ENCODE measurements at regions not wholly inside any gene's neighbourhood (a gene's known extent, or its start where the extent isn't known, plus 50 kb on each side); places are given as distances from the start of the nearest gene placed in this dataset.

DNA sequence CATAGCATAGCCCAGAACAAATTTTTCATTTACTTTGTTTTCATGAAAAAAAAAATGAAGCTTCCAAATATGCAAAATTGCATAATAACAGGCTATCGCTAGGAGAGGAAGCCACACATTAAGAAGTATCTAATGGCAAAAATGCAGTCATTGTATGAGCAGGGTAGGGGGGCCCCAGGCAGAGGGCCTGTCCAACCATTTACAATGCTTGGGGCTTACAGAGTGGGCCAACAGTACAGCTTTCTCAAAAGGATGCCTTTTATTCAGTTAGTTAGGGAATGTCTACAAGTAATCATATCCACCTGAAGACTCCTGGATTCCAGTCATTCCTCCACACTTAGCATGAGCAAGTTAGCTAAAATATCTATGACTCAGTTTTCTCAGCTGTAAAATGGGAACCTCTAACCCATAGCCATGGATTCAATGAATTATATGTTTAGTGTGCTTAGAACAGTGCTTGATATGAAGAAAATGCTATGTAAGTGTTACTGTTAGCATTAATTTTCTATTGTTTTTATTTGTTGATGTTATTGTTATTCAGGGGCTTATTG, 117.7 kb downstream of the GAS1 start:
- DNase-seq: no peak

DNA sequence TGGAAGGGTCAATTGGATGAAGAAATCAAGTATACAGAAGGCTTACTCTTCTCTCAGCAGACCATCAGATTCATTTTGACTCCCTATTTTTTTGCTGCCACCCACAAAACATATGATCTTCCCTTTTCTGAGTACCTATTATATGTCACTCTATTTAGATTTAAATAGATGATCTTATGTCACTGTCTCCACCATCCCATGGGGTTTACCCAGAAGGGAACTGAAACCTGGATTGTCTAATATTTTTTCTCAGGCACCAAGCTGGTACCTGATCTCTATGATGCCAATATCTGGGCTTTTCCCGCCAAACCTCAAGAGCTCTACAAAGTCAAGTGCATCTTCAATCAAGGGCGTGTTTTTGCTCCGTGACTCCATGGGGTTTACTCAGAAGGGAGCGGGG, 118.7 kb downstream of the GAS1 start:
- no peak for DNase-seq

GRCh38 chr9:86827893-86828292, 119.4 kb downstream of the GAS1 start:
- DNase-seq: no peak

GRCh38 chr9:86825299-86825698, 122.0 kb downstream of the GAS1 start:
- no peak for DNase-seq

DNA sequence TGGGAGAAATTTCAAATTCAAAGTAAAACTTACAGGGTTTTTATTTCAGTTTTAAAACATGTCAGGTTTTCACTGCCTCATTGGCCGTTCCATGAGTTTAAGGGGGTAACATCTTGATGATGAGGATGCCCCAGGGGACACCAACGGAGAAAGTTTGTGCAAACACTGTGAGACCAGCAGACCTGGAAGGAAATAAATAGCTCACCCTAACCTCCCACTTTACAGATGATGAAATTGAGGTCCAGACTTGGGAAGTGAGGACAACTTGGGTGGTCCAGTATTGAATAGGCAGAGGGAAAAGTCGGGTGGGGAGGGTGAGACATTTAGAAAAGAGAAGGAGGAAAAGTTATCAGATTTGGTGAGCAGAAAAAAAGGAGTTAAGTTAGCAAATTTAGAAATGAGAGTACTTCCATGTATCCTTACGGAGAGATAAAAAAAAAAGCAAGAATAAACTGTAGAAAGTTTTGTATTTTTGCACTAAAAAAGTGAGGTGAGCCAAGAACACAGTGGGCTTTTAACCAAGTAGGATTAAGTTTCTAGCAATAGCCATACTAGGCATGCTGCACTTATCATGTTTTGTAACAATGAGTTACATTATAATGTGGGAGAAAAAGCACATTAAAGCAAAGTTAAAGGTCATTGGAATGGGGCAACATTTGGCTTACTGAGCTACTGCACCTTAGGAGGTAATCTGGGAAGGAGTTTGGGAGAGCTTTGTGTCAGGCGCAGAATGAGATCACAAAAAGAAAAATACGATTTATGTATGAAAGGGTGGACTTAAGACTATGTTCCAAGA, 125.1 kb downstream of the GAS1 start:
- no peak for DNase-seq

- DNase-seq: no peak
Observed at GRCh38 chr9:86821006-86821845, 126.1 kb downstream of the GAS1 start.

DNA sequence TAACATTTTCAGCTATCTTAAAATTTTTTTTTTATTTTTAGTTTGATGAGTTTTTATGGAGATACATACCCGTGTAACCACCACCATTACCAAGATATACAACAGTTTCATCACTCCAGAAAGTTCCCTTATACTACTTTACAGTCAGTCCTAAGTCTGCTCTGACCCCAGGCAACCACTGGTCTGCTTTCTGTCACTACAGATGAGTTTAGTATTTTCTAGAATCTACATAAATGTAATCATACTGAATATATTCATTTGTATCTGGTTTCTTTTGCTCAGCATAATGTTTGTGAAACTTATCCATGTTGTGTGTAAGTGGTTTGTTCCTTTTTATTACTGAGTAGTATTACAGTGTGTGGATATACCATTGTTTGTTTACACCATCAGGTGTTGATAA, 127.8 kb downstream of the GAS1 start:
- no peak for DNase-seq

DNA sequence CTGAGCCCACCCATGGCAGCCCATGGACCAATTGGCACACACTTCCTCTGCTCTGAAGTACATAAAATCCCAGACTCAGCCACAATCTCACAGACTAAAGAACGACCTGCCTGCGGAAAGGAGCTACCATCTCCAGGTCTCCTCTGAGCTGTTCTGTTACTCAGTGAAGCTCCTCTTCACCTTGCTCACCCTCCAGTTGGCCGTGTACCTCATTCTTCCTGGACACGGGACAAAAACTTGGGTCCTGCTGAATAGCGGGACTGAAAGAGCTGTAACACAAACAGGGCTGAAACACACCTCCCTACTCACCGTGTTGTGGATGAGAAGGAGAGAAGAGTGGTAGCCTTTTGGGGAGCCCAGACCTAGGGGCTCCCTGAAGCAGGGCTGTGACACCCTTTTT, 128.7 kb downstream of the GAS1 start:
- DNase-seq: no peak

- no peak for DNase-seq
Observed at GRCh38 chr9:86816868-86817267, 130.4 kb downstream of the GAS1 start.

DNA sequence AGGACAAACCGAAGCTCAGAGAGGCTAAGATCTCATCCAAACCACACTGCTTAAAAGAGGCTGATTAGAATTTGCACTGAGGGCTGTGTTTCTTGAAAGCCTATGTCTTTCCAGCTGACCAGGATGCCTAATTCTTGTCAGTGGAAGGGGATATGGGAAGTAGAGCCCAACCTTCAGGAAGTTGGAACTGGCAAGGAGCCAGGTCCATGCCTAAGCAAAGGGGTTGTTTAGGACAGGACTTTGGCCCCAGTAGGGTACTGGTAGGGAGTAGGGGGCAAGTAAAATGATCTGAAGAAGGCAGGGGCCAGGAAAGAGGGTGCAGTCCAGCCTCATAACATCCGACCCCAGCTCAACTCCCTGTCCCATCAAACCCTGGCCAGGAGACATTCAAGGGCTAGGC, 130.9 kb downstream of the GAS1 start:
- no peak for DNase-seq

- DNase-seq: no peak
Observed at GRCh38 chr9:86812616-86813015, 134.7 kb downstream of the GAS1 start.

DNA sequence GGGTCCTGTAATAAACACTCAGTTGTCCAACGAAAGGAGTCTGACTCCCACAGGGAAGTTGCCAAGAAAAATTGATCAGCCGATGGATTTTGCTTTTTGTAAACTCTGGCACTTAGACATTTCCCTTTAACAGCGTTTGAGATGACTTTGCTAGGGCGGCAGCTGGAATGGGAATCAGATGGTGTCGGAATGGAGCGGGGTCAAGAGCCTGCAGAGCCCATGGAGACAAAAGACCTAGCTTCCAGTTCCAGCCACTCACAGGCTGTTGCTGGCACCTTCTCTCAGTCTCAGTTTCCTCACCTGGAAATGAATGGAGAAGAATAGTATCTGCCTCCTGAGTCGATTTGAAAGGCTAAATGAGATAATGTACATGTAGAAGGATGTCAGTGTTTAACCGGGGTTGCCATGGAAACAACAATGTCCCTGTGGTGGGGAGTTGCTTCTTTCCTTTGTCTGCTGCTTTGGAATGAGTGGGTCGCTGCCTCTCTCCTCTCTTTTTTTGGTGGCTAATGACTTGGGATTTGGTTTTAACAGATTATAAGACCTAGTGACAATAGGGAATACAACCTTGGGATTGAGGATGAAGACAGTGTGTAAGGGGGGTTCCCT, 137.4 kb downstream of the GAS1 start:
- DNase-seq: no peak

DNA sequence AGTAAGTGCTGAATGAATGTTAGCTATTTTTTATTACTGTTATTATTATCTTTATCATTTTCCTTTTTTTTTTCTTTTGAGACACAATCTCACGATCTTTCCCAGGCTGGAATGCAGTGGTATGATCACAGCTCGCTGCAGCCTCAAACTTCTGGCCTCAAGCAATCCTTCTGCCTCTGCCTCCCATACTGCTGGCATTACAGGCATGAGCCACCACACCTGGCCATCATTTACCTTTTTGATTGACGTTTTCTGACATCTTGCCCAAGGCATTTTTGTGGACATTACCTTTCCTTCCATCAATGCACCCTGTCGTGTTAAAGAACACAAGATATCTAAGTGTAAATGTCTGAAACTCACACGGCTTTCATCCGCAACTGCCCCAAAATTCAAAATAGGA, 138.2 kb downstream of the GAS1 start:
- DNase-seq: no peak

DNA sequence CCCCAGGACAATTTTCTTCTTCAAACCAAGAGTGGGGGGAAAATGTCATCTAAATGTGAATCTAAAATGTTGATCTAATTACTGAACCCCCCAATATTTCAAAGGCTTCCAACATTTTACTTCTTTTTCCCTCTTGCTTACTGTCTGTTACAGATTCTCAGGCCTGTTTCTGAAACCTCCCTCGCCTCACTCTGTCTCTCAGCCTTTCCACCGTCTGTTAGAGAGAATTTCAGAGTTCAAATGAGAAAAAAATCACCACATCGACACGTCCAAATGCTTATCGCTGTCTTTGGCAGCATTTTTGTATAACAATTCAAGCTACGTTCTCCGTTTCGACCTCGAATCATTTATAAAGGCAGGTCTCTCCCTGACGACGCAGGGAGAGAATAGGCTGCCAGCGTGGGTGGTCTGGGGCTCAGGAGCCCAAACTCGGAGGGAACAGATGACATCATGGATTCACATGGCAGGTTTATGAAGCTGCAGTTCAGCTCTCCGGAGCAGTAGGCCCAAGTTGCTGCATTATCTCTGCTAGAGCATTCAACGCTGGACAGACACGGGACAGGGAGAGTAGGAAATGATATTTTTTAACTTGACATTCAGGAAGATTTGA, 139.8 kb downstream of the GAS1 start:
- DNase-seq: no peak

DNA sequence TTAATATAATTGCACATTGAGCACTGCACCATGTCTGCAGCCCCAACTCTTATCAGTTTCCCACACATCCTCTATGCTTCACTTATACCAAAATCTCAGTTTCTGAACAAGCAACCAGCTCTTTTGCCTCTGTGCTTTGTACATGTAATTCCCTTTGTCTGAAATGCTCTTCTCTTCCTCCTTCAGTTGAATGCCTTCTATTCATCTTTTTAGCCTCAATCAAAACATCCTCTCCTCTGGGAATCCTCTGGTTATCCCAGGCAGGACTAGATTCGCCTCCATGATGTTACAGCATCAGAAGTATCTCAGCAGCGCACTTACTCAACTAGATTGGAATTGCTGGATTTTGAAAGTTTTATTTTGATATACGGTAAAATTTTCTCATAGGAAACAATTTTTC, 143.3 kb downstream of the GAS1 start:
- no peak for DNase-seq

DNA sequence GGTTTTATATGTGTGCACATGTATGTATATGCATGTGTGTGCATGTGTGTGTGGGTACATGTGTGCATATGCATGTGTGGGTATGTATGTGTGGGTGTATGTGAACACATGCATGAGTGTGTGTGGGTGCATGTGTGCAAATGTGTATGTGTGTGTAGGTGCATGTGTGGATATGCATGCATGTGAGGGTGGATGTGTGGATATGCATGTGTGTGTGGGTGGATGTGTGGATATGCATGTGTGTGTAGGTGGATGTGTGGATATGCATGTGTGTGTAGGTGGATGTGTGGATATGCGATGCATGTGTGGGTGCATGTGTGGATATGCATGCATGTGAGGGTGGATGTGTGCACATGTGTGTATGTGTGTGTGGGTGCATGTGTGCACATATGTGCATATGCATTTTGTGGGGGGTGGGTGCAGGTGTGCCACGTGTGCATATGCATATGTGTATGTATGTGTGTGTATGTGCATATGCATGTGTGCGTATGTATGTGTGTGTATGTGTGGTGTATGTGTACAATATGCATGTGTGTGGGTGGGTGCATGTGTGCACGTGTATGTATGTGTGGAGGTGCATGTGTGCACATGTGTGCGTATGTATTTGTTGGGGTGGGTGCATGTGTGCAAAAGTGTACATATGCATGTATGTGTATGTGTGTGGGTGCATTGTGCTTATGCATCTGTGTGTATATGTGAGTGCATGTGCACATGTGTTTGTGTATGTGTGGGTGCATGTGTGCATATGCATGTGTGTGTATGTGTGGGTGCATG, 144.2 kb downstream of the GAS1 start:
- no peak for DNase-seq

GRCh38 chr9:86801246-86801645, 146.1 kb downstream of the GAS1 start:
- DNase-seq: no peak

- no peak for DNase-seq
Observed at GRCh38 chr9:86800681-86801080, 146.6 kb downstream of the GAS1 start.

DNA sequence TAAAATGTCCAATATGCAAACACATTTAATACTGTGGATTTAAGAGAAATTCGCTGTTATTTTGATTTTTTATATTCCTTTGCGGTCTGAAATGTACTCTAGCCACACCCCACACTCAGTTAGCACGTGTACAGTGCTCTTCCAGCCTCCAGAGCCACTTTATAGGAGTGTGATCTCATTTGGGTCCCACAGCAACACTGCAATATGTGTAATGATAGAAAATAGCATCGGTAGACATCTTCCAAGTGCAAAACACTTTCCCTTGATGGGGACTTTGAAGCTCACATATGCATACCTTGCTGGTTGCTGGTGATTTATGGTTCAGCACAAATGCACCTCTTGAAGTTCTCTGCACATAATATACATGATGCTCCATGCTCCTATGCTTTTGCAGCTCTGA, 148.3 kb downstream of the GAS1 start:
- DNase-seq: no peak

DNA sequence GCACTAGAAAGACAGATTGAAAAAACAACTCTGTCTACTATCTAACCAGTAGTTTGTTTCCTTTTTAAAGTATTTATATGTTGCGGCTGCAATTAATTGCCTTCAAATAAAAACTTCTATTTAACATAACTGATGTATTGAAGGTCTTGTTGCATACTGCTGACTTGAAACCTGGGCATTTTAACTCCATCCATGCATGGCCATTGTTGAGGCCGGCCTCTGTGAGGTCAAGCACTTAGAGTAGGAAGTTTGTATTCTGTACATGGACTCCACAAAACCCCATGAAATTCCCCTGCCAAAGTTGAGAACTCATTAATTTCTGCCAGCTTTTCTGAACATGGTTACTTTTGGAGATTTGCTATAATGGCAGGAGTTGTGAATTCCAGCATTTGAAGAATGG, 150.6 kb downstream of the GAS1 start:
- no peak for DNase-seq

DNA sequence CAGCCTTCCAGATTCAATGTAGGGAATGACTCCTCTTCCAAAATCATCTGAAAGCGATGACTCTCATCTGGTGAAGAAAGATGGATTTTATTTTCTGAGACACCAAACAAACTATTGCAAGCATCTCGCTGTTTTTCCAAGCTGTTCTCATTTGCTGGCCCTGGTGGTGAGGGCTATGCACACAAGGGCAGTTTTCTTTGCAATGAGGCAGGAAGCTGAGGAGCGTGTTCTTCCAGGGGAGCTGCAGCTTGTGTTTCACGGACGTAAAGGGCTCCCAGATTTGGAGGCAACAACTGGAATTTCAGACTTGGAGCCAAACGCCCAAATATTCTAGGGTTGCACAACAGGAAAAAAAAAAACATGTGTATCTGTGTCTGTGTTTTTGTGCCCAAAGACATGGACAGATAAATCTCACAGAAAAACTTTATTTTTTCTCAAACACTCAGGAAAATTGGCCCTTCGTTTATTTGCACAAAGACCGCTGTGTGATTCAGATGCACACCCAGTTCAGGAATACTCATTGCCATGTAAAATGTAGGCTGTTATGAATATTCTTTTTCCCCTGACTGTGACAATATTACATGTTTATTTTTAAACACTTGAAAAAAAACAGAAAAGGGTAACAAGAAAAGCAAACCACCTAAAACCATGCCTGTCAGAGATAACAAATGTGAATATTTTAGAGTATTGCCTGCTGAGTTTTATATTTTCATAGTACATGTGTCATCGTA, 151.3 kb downstream of the GAS1 start:
- no peak for DNase-seq

DNA sequence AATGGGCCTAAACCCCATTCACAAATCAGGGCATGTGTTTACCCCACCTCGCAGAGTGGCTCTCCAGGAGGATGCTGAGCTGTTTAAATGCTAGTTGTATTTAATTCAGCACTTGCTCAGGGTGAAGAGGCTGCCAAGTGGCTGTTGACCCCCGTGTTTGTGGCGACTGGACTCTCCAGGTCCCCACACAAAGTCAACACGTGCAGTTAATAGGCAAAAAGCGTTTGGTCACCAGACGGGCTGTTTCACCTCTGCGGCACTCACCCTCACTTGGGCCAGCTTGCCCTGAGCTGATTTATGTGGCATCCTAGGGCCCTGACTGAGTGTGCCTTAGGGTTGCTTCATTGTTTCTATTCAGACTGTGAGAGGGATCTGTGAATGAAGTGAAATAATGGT, 152.3 kb downstream of the GAS1 start:
- DNase-seq: no peak
